ENCODE measurements at regions not wholly inside any gene's neighbourhood (a gene's known extent, or its start where the extent isn't known, plus 50 kb on each side); places are given as distances from the start of the nearest gene placed in this dataset.

DNA sequence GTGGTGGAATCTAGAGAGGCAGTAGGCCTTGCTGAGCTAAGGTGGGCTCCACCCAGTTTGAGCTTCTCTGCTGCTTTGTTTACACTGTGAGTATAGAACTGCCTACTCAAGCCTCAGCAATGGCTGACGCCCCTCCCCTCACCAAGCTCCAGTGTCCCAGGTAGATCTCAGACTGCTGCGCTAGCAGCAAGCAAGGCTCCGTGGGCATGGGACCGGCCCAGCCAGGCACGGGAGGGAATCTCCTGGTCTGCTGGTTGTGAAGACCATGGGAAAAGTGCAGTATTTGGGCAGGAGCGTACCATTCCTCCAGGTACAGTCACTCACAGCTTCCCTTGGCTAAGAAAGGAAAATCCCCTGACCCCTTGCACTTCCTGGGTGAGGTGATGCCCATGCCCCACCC is 407.1 kb downstream of the ZPLD1 start (continued):
- TF ChIP-seq, protein P1, sequence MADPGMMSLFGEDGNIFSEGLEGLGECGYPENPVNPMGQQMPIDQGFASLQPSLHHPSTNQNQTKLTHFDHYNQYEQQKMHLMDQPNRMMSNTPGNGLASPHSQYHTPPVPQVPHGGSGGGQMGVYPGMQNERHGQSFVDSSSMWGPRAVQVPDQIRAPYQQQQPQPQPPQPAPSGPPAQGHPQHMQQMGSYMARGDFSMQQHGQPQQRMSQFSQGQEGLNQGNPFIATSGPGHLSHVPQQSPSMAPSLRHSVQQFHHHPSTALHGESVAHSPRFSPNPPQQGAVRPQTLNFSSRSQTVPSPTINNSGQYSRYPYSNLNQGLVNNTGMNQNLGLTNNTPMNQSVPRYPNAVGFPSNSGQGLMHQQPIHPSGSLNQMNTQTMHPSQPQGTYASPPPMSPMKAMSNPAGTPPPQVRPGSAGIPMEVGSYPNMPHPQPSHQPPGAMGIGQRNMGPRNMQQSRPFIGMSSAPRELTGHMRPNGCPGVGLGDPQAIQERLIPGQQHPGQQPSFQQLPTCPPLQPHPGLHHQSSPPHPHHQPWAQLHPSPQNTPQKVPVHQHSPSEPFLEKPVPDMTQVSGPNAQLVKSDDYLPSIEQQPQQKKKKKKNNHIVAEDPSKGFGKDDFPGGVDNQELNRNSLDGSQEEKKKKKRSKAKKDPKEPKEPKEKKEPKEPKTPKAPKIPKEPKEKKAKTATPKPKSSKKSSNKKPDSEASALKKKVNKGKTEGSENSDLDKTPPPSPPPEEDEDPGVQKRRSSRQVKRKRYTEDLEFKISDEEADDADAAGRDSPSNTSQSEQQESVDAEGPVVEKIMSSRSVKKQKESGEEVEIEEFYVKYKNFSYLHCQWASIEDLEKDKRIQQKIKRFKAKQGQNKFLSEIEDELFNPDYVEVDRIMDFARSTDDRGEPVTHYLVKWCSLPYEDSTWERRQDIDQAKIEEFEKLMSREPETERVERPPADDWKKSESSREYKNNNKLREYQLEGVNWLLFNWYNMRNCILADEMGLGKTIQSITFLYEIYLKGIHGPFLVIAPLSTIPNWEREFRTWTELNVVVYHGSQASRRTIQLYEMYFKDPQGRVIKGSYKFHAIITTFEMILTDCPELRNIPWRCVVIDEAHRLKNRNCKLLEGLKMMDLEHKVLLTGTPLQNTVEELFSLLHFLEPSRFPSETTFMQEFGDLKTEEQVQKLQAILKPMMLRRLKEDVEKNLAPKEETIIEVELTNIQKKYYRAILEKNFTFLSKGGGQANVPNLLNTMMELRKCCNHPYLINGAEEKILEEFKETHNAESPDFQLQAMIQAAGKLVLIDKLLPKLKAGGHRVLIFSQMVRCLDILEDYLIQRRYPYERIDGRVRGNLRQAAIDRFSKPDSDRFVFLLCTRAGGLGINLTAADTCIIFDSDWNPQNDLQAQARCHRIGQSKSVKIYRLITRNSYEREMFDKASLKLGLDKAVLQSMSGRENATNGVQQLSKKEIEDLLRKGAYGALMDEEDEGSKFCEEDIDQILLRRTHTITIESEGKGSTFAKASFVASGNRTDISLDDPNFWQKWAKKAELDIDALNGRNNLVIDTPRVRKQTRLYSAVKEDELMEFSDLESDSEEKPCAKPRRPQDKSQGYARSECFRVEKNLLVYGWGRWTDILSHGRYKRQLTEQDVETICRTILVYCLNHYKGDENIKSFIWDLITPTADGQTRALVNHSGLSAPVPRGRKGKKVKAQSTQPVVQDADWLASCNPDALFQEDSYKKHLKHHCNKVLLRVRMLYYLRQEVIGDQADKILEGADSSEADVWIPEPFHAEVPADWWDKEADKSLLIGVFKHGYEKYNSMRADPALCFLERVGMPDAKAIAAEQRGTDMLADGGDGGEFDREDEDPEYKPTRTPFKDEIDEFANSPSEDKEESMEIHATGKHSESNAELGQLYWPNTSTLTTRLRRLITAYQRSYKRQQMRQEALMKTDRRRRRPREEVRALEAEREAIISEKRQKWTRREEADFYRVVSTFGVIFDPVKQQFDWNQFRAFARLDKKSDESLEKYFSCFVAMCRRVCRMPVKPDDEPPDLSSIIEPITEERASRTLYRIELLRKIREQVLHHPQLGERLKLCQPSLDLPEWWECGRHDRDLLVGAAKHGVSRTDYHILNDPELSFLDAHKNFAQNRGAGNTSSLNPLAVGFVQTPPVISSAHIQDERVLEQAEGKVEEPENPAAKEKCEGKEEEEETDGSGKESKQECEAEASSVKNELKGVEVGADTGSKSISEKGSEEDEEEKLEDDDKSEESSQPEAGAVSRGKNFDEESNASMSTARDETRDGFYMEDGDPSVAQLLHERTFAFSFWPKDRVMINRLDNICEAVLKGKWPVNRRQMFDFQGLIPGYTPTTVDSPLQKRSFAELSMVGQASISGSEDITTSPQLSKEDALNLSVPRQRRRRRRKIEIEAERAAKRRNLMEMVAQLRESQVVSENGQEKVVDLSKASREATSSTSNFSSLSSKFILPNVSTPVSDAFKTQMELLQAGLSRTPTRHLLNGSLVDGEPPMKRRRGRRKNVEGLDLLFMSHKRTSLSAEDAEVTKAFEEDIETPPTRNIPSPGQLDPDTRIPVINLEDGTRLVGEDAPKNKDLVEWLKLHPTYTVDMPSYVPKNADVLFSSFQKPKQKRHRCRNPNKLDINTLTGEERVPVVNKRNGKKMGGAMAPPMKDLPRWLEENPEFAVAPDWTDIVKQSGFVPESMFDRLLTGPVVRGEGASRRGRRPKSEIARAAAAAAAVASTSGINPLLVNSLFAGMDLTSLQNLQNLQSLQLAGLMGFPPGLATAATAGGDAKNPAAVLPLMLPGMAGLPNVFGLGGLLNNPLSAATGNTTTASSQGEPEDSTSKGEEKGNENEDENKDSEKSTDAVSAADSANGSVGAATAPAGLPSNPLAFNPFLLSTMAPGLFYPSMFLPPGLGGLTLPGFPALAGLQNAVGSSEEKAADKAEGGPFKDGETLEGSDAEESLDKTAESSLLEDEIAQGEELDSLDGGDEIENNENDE (IDR thresholded peaks at IDR 0.05; ENCODE audit: insufficient replicate concordance, low read length), result no peak
- TF ChIP-seq CBX5 (IDR thresholded peaks at IDR 0.05; ENCODE audit: low read depth, low read length), result no peak
- TF ChIP-seq, protein P2, sequence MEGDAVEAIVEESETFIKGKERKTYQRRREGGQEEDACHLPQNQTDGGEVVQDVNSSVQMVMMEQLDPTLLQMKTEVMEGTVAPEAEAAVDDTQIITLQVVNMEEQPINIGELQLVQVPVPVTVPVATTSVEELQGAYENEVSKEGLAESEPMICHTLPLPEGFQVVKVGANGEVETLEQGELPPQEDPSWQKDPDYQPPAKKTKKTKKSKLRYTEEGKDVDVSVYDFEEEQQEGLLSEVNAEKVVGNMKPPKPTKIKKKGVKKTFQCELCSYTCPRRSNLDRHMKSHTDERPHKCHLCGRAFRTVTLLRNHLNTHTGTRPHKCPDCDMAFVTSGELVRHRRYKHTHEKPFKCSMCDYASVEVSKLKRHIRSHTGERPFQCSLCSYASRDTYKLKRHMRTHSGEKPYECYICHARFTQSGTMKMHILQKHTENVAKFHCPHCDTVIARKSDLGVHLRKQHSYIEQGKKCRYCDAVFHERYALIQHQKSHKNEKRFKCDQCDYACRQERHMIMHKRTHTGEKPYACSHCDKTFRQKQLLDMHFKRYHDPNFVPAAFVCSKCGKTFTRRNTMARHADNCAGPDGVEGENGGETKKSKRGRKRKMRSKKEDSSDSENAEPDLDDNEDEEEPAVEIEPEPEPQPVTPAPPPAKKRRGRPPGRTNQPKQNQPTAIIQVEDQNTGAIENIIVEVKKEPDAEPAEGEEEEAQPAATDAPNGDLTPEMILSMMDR (IDR thresholded peaks at IDR 0.05; ENCODE audit: control extremely low read depth in 1 of 3, insufficient read depth in 1 of 3, low read depth in 1 of 3, low read length in 3 of 3), result no peak
- TF ChIP-seq SIRT6 (IDR thresholded peaks at IDR 0.05; ENCODE audit: low read length), result no peak
- no peak for TF ChIP-seq EP300 (IDR thresholded peaks at IDR 0.05; ENCODE audit: borderline replicate concordance in 1 of 2, low read depth in 2 of 2, low read length in 2 of 2)
- TF ChIP-seq GABPA (IDR thresholded peaks at IDR 0.05; ENCODE audit: borderline replicate concordance, insufficient read depth, low read length), result no peak
- TF ChIP-seq, protein P3, sequence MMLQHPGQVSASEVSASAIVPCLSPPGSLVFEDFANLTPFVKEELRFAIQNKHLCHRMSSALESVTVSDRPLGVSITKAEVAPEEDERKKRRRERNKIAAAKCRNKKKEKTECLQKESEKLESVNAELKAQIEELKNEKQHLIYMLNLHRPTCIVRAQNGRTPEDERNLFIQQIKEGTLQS (IDR thresholded peaks at IDR 0.05; ENCODE audit: insufficient read depth, low read depth, low read length), result no peak
- TF ChIP-seq JUND (IDR thresholded peaks at IDR 0.05; ENCODE audit: low read length), result no peak
- no peak for TF ChIP-seq BCL11A (IDR thresholded peaks at IDR 0.05; ENCODE audit: low read depth in 2 of 2, low read length in 2 of 2)
